ENCODE measurements at regions not wholly inside any gene's neighbourhood (a gene's known extent, or its start where the extent isn't known, plus 50 kb on each side); places are given as distances from the start of the nearest gene placed in this dataset.

GRCh38 chr1:195251900-195252299, 1356.3 kb downstream of the KCNT2 start:
- DNase-seq (ENCODE audit: low spot score) = no peak
- POLR2A ChIA-PET = interaction anchor here (0.6 to 0.8 kb wide), 2 partner anchors 8 to 96 kb away, joined by 3 to 4 read pairs; no protein-coding TSS in a partner anchor
- Histone ChIP-seq H3K9me3 (ENCODE audit: low read length) (no peaks in the 10 kb centered on the region), H4K20me1 (ENCODE audit: insufficient read depth, low read length) (no peaks in the 10 kb centered on the region), H3K4me1 (ENCODE audit: insufficient read depth, low read length, poor library complexity, severe bottlenecking) (no peaks in the 10 kb centered on the region), H3K27ac (ENCODE audit: low read depth, low read length, poor library complexity, severe bottlenecking) (no peak overlapping the region), H2AFZ (ENCODE audit: low read length) (no peak overlapping the region), H3K9me2 (ENCODE audit: insufficient read depth, low read length) (no peaks in the 10 kb centered on the region), H3K4me3 (ENCODE audit: low read depth, low read length, poor library complexity, severe bottlenecking) (no peak overlapping the region), H3K4me2 (ENCODE audit: low read length) (no peak overlapping the region), H3K79me2 (ENCODE audit: insufficient read depth, low read depth, low read length) (no peaks in the 10 kb centered on the region), H3K36me3 (ENCODE audit: insufficient read depth, low read length) (no peaks in the 10 kb centered on the region)
- intact Hi-C loops (cut with micrococcal nuclease; ENCODE audit: unreplicated experiment) = no loop called here
- CTCF ChIA-PET (ENCODE audit: unreplicated experiment) = no interaction called here
- TF ChIP-seq CTCF (conservative IDR thresholded peaks at IDR 0.05; ENCODE audit: low read length) = no peak
- no peak for TF ChIP-seq EZH2phosphoT487 (IDR thresholded peaks at IDR 0.05; ENCODE audit: borderline replicate concordance, low read depth, low read length)
- BruUV-seq (replicated peaks) = no TSS peak

- TF ChIP-seq CTCF (conservative IDR thresholded peaks at IDR 0.05; ENCODE audit: low read length) = no peak
- TF ChIP-seq EZH2phosphoT487 (IDR thresholded peaks at IDR 0.05; ENCODE audit: borderline replicate concordance, low read depth, low read length) = no peak
- Histone ChIP-seq H3K4me3 (ENCODE audit: low read depth, low read length, poor library complexity, severe bottlenecking) (no peak overlapping the region), H3K27ac (ENCODE audit: low read depth, low read length, poor library complexity, severe bottlenecking) (no peak overlapping the region), H3K36me3 (ENCODE audit: insufficient read depth, low read length) (no peaks in the 10 kb centered on the region), H2AFZ (ENCODE audit: low read length) (no peak overlapping the region), H3K79me2 (ENCODE audit: insufficient read depth, low read depth, low read length) (no peaks in the 10 kb centered on the region), H3K4me1 (ENCODE audit: insufficient read depth, low read length, poor library complexity, severe bottlenecking) (no peaks in the 10 kb centered on the region), H4K20me1 (ENCODE audit: insufficient read depth, low read length) (no peaks in the 10 kb centered on the region), H3K9me3 (ENCODE audit: low read length) (no peaks in the 10 kb centered on the region), H3K4me2 (ENCODE audit: low read length) (no peak overlapping the region), H3K9me2 (ENCODE audit: insufficient read depth, low read length) (no peaks in the 10 kb centered on the region)
- CTCF ChIA-PET (ENCODE audit: unreplicated experiment) = no interaction called here
- DNase-seq (ENCODE audit: low spot score) = no peak
- intact Hi-C loops (cut with micrococcal nuclease; ENCODE audit: unreplicated experiment) = no loop called here
- POLR2A ChIA-PET = interaction anchor here (0.6 kb wide), 1 partner anchor 912 kb away, joined by 4 read pairs; no protein-coding TSS in a partner anchor
- no TSS peak for BruUV-seq (replicated peaks)
Observed at GRCh38 chr1:195243492-195243891, 1364.7 kb downstream of the KCNT2 start.

GRCh38 chr1:195241066-195241465, 1367.2 kb downstream of the KCNT2 start:
- no TSS peak for BruUV-seq (replicated peaks)
- Histone ChIP-seq H3K4me3 (ENCODE audit: low read depth, low read length, poor library complexity, severe bottlenecking) (no peak overlapping the region), H3K27ac (ENCODE audit: low read depth, low read length, poor library complexity, severe bottlenecking) (no peak overlapping the region), H3K79me2 (ENCODE audit: insufficient read depth, low read depth, low read length) (no peaks in the 10 kb centered on the region), H4K20me1 (ENCODE audit: insufficient read depth, low read length) (no peaks in the 10 kb centered on the region), H3K4me2 (ENCODE audit: low read length) (no peak overlapping the region), H3K36me3 (ENCODE audit: insufficient read depth, low read length) (no peaks in the 10 kb centered on the region), H3K4me1 (ENCODE audit: insufficient read depth, low read length, poor library complexity, severe bottlenecking) (no peaks in the 10 kb centered on the region), H2AFZ (ENCODE audit: low read length) (no peak overlapping the region), H3K9me2 (ENCODE audit: insufficient read depth, low read length) (no peaks in the 10 kb centered on the region), H3K9me3 (ENCODE audit: low read length) (no peaks in the 10 kb centered on the region)
- ChIA-PET CTCF (ENCODE audit: unreplicated experiment) (no interaction called here), POLR2A (no interaction called here)
- DNase-seq (ENCODE audit: low spot score) = no peak
- no peak for TF ChIP-seq EZH2phosphoT487 (IDR thresholded peaks at IDR 0.05; ENCODE audit: borderline replicate concordance, low read depth, low read length)
- intact Hi-C loops (cut with micrococcal nuclease; ENCODE audit: unreplicated experiment) = no loop called here
